DND-41 (cell line): ENCODE measurements at regions not wholly inside any gene's neighbourhood (a gene's known extent, or its start where the extent isn't known, plus 50 kb on each side); places are given as distances from the start of the nearest gene placed in this dataset.

Experiments used
- CTCF ChIP-seq: IDR thresholded peaks from 2 replicates; pipeline ENCODE4 v1.5.1; 2012; ENCODE audit warnings: borderline replicate concordance, low read length, moderate library complexity, mild to moderate bottlenecking; ENCODE audit not compliant: poor library complexity, severe bottlenecking; ENCODE audit errors: extremely low read depth
- EZH2 ChIP-seq: IDR thresholded peaks from 3 replicates; pipeline ENCODE4 v1.6.1; 2012; ENCODE audit warnings: borderline replicate concordance, low read depth, mild to moderate bottlenecking, moderate library complexity, low read length, inconsistent platforms; ENCODE audit not compliant: severe bottlenecking

GRCh38 chr4:32994981-32995881, 2275.1 kb downstream of the PCDH7 start:
- TF ChIP-seq CTCF (no peak), EZH2 (no peak)
